Ovary (tissue), 7 donors: ENCODE measurements at regions not wholly inside any gene's neighbourhood (a gene's known extent, or its start where the extent isn't known, plus 50 kb on each side); places are given as distances from the start of the nearest gene placed in this dataset.
A peak's percentile ranks its signal among the peaks of the same experiment; 100 is the strongest.

ENCODE experiments used
- DNase-seq, 5 donors: peaks; one replicate each; pipeline ENCODE4 v3.0.0-alpha.2; 2019 to 2020
- H3K27ac ChIP-seq, 2 donors: fragments of 200-600 bp; one replicate each; pipeline versions ENCODE4 v1.5.1 to v1.8.0; 2019 to 2022
- H3K27me3 ChIP-seq: fragments of 200-600 bp; one replicate; pipeline ENCODE4 v1.8.0; 2022
- H3K36me3 ChIP-seq: fragments of 200-600 bp; sonication (generic); one replicate; pipeline ENCODE4 v1.5.1; 2019
- H3K4me1 ChIP-seq: one replicate; pipeline ENCODE4 v1.8.1; 2013; ENCODE audit warnings: mild to moderate bottlenecking, moderate library complexity; ENCODE audit not compliant: insufficient read depth
- H3K4me3 ChIP-seq: fragments of 200-600 bp; sonication (generic); one replicate; pipeline ENCODE4 v1.5.1; 2017
- H3K9me3 ChIP-seq, 2 donors: fragments of 200-600 bp in 1 of 2; sonication (generic) in 1 of 2; one replicate each; pipeline versions ENCODE4 v1.5.1 to v1.8.1; 2013 to 2019; ENCODE audit warnings: mild to moderate bottlenecking in 1 of 2, moderate library complexity in 1 of 2
- CTCF ChIP-seq, 3 donors: fragments of 450-650 bp in 2 of 3; fragments of 200-600 bp in 1 of 3; IDR thresholded peaks; one replicate each; pipeline versions ENCODE4 v1.5.1 to v1.8.0; 2016 to 2022; ENCODE audit warnings: antibody characterized with exemption in 3 of 3, mild to moderate bottlenecking in 1 of 3
- EP300 ChIP-seq: sonication (generic); formaldehyde crosslinking; IDR thresholded peaks from one replicate; pipeline ENCODE4 v1.6.1; 2017; ENCODE audit warnings: antibody characterized with exemption
- POLR2A ChIP-seq: fragments of 450-650 bp; IDR thresholded peaks from one replicate; pipeline ENCODE4 v1.6.1; 2017; ENCODE audit warnings: antibody characterized with exemption, mild to moderate bottlenecking, moderate library complexity
- WGBS, 3 donors: extraction: QIAGEN DNeasy Blood & Tissue Kit in 1 of 3; methylation state at CpG; one replicate each; pipeline versions ENCODE4 v1.1.5 to v1.1.7; 2013 to 2017; 5-methylcytosine and 5-hydroxymethylcytosine counted together
- intact Hi-C, 4 donors: fragments of 100-400 bp; cut with DNase I; formaldehyde crosslinking; loops; one replicate each; pipeline versions ENCODE4 v1.11.0 to v1.15.1; 2022 to 2023
- donor health status: DM: no; HTN: no; CAD: no; lungs with moderate emphysema.
- donor health status: DM: no; HTN: no; CAD: no.
- donor health status: Bipolar disorder and iron deficiency.
- donor health status: DM: no; HTN: no; CAD: no.
- donor health status: DM: yes; HTN: yes; CAD: no.

DNA sequence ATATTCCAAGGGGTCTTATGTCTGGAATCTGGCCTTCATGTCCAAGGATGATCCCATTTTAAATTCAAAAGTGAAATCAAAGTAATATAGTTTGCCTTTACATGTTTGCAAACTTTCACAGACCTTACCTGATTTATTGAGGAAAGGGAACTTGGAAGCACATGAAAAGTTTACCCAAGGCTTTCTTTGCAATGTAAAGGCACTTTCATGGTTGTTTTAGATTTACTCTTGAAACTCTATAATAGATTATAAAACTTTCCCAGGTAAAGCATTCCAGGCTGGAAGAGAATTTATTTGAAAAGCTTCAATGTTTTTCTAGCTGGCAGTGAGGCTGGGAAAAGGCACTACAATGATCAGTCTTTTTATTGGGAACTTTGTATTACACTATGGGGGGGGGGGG is 842.8 kb upstream of the DIAPH2 start:
- TF ChIP-seq EP300 (no peak), CTCF (IDR thresholded peaks at IDR 0.05) (no peak), POLR2A (no peak)
- no peak for DNase-seq
- Histone ChIP-seq H3K4me1 (no peaks in the 10 kb centered on the region), H3K27ac (no peak overlapping the region), H3K27me3 (no peaks in the 10 kb centered on the region), H3K9me3 (no peaks in the 10 kb centered on the region), H3K36me3 (no peaks in the 10 kb centered on the region), H3K4me3 (no peak overlapping the region)
- intact Hi-C loops: no loop called here

- TF ChIP-seq EP300 (no peak), POLR2A (no peak), CTCF (IDR thresholded peaks at IDR 0.05) (no peak)
- 70 to 87% (median 75%) methylated on average over 1 of the region's 1 CpG for WGBS, 3 donors
- Histone ChIP-seq H3K36me3 (no peaks in the 10 kb centered on the region), H3K27ac (no peak overlapping the region), H3K4me1 (no peaks in the 10 kb centered on the region), H3K27me3 (no peaks in the 10 kb centered on the region), H3K4me3 (no peak overlapping the region), H3K9me3 (no peaks in the 10 kb centered on the region)
- no peak for DNase-seq
- intact Hi-C loops: no loop called here
Measured at GRCh38 chrX:95860127-95860526, 824.5 kb upstream of the DIAPH2 start.

DNA sequence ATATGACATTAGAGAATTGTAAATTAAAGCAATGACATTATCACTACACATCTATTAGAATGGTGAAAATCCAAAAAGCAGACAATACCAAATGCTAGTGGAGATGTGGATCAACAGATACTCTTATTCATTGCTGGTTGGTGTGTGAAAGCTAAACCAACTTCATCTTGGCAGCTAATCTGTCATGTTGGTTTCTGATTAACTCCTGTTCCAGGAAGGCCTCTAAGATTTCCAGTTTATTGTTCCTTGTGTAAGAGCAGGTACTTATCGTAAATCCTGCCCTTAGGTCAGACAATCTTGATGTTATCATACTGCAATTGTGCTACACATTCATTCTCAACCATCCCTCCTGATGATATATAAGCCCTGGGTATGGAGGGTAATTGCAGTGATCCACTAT is 809.0 kb upstream of the DIAPH2 start:
- no peaks in the 10 kb centered on the region for H3K27me3 ChIP-seq
- no peak for DNase-seq
- H3K9me3 ChIP-seq: no peaks in the 10 kb centered on the region
- intact Hi-C loops: no loop called here
- H3K36me3 ChIP-seq: no peaks in the 10 kb centered on the region
- WGBS, 3 donors: 87 to 89% (median 88%) methylated on average over 1 of the region's 1 CpG
- no peak overlapping the region for H3K4me3 ChIP-seq
- no peaks in the 10 kb centered on the region for H3K4me1 ChIP-seq
- TF ChIP-seq EP300: no peak
- TF ChIP-seq CTCF (IDR thresholded peaks at IDR 0.05): no peak
- no peak for TF ChIP-seq POLR2A
- no peak overlapping the region for H3K27ac ChIP-seq

- H3K36me3 ChIP-seq: no peaks in the 10 kb centered on the region
- H3K27ac ChIP-seq: no peak overlapping the region
- no peak overlapping the region for H3K4me3 ChIP-seq
- DNase-seq: no peak
- no peaks in the 10 kb centered on the region for H3K4me1 ChIP-seq
- intact Hi-C loops: no loop called here
- no peaks in the 10 kb centered on the region for H3K9me3 ChIP-seq
- no peak for TF ChIP-seq CTCF (IDR thresholded peaks at IDR 0.05)
- no peak for TF ChIP-seq POLR2A
- TF ChIP-seq EP300: no peak
- H3K27me3 ChIP-seq: no peaks in the 10 kb centered on the region
- 44 to 54% (median 51%) methylated on average over 4 of the region's 4 CpGs for WGBS, 3 donors
Measured at GRCh38 chrX:95878874-95879273, 805.8 kb upstream of the DIAPH2 start.

GRCh38 chrX:95884186-95884585 is 800.5 kb upstream of the DIAPH2 start:
- peak in 2 of 5 donors; percentile 17 to 33 for DNase-seq
- Histone ChIP-seq H3K27ac (peak overlapping the region in 1 of 2 donors; percentile 65), H3K4me3 (no peak overlapping the region), H3K9me3 (no peaks in the 10 kb centered on the region), H3K36me3 (no peaks in the 10 kb centered on the region), H3K27me3 (no peaks in the 10 kb centered on the region), H3K4me1 (peaks cover 3% of the 10 kb centered on the region)
- 4 to 18% (median 5%) methylated on average over 2 of the region's 2 CpGs for WGBS, 3 donors
- TF ChIP-seq EP300 (no peak), CTCF (IDR thresholded peaks at IDR 0.05) (no peak), POLR2A (no peak)
- intact Hi-C loops: no loop called here
